Lung microvascular endothelial cell (primary cell): ENCODE measurements at regions not wholly inside any gene's neighbourhood (a gene's known extent, or its start where the extent isn't known, plus 50 kb on each side); places are given as distances from the start of the nearest gene placed in this dataset.
"Not testable (repeated sequence)": the region's sequence is repeated elsewhere in the genome, so short reads cannot be mapped to it uniquely, and the experiment has no call there.

ENCODE experiments used
- DNase-seq, 2 donors: peaks; one replicate each; pipeline versions ENCODE4 v3.0.0 to v3.0.0-alpha.2; 2010; ENCODE audit warnings: low read depth in 2 of 2

DNA sequence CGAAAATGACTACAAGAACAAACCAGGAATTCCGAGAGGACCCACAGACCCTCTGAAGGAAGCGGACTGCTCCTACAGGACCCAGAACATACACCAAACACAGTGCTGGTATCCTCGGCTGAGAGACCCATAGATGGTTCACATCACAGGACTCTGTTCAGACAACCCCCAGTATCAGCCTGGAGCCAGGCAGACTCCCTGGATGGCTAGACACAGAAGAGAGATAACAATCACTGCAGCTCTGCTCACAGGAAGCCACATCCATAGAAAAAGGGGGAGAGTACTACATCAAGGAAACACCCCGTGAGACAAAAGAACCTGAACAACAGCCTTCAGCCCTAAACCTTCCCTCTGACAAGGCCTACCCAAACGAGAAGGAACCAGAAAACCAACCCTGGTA is 434.0 kb upstream of the NR5A2 start:
- peak in 1 of 2 donors; percentile 4 for DNase-seq

DNA sequence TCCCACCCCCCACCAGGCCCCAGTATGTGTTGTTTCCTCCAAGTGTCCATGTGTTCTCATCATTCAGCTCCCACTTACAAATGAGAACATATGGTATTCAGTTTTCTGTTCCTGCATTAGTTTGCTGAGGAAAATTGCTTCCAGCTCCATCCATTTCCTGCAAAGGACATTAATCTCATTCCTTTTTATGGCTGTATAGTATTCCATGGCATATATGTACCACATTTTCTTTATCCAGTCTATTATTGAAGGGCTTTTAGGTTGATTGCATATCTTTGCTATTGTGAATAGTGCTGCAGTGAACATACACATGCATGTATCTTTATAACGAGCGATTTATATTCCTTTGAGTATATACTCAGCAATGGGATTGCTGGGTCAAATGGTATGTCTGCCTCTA is 431.1 kb upstream of the NR5A2 start:
- DNase-seq, result not testable (repeated sequence)

- DNase-seq, result no peak
These were observed 430.4 kb upstream of the NR5A2 start for GRCh38 chr1:199597152-199597551.

DNA sequence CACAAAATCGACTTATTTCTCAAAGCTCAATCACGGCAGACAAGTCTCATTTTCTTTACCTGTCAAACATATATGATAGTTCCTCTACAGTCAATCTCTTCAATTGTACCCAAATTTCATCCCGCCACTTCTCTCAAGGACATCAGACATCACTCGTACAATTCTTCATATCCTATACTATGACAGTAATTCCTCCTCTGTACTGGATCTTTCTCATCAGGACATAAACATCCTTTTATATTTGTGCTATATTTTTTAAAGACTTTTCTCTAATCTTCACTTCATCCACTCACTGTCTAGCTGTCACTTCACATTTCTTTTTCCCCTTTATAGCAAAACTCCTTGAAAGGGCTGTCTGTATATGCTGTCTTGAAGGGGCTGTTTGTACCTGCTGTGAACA is 419.1 kb upstream of the NR5A2 start:
- no peak for DNase-seq

DNA sequence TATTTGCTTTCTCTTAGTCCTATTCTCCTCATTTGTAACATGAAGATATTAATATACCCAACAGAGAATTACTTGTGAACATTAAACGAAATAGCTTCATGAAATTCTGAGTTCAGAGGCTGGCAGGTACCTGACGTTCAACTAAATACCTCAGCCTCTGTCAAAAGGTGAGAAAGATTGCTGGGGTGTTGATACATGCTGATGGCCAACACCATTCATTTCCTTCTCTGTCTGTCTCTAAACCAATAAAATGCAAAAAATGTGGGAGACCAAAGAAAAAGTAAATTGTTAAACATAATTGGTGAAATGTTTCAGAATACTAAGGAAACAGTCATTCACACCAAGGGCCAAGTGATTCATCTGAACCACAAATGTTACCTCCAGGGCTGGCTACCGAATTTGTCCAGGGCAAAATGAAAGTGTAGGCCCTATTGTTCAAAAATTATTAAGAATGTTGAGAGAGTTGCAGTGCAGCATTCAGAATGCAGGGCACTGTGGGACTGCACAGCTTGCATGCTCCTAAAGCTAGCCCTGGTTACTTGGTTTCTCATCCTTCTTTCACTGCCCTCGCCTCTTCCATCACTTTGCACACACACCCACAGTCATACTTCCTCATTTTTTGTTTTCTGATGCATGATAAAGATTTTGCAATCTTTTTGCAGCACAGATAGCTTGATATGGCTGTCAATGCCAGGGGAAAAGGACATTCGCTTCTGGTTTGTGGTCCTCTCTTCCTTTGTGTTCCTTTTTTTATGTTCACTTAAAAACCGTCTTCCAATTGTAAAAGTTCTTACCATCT is 414.3 kb upstream of the NR5A2 start:
- no peak for DNase-seq

GRCh38 chr1:199616947-199617346 is 410.6 kb upstream of the NR5A2 start:
- no peak for DNase-seq

DNA sequence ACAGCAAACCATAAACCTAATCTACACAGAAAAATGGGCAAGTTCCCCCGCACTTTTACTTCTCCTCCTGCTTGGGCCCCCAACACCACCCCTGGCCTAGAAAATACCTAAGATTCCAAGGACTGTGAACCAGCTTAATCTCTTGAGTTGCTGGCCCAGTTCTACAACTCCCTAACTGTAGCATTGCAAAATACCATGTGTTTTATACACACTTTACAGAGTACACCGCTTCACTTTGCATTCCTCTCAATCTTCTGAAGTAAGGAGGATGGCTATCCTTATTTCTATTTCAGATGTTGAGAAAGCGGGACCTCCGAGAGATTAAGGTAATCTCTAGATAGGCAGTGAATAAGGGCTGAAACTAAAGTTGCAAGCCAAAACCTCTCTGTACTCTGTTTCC is 408.3 kb upstream of the NR5A2 start:
- no peak for DNase-seq

GRCh38 chr1:199626228-199626627 is 401.3 kb upstream of the NR5A2 start:
- DNase-seq, result not testable (repeated sequence)

DNA sequence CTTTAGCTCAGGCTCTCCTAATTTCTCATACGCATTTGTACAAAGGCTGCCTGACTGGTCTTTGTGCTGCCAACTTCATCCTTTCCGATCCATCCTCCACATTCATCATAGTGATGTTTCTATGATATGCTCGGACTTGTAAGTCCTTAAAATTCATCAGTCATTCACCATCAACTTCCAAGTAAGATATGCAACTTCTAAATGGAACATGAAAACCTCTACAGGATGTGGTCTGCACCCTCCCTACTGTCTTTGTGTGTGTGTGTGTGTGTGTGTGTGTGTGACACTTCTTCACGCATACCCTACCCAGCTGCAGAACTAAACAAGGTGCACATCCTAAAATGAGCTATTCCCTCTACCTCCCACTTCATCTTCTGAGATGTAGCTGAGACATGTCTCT is 397.9 kb upstream of the NR5A2 start:
- no peak for DNase-seq

DNA sequence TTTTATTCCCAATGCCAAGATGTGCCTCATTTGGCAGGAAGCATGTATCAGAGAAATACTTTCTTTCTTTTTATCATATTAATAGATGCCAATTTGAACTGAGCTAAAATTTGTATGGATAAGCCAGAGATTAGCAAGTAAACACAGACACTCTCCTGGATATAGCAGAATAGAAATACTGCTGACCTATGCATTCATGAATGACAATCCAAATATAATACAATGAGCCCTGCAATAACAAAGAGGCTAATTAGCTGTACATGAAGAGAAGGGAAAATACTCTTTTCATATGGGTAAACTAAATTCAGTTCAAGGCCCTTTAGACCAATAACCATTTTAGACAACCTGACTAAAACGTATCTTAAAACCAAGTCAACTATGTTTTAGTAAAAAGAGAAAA is 388.1 kb upstream of the NR5A2 start:
- no peak for DNase-seq

DNA sequence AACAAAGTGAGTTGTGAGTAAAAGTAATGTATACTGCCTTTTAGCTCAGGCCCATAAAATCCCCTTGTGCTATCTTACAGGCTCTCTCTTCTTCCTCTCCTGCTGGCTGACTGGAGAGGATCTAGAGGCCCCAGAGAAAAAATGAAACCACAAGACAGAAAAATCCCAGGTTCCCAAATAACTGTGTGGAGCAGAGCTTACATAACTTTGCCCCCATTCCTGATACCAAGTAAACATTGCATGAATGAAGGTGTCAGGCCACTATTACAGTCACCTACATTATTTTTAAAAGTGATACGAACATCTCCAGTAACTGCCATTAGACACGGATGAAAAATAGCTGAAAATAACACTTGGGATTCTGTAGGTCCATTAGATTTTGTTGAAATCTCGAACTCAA is 386.0 kb upstream of the NR5A2 start:
- no peak for DNase-seq

DNA sequence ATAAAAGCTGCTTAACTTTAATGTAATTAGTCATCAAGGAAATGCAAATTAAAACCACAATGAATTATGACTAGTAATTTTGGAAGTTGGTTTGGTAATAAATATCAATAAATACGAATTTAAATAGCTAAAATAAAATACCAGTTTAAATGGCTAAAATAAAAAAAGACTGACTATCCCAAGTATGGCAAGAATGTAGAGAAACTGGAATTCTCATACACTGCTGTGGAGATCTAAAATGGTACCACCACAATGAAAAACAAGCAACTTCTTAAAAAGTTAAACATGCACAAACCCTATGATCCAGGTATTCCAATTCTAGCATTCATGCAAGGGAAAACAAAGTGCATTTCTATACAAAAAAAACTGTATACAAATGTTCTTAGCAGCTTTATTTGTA is 382.6 kb upstream of the NR5A2 start:
- DNase-seq, result no peak

GRCh38 chr1:199646761-199647160 is 380.7 kb upstream of the NR5A2 start:
- DNase-seq, result peak in 1 of 2 donors; percentile 3

- DNase-seq, result no peak
These were observed 370.1 kb upstream of the NR5A2 start for GRCh38 chr1:199657449-199657848.

DNA sequence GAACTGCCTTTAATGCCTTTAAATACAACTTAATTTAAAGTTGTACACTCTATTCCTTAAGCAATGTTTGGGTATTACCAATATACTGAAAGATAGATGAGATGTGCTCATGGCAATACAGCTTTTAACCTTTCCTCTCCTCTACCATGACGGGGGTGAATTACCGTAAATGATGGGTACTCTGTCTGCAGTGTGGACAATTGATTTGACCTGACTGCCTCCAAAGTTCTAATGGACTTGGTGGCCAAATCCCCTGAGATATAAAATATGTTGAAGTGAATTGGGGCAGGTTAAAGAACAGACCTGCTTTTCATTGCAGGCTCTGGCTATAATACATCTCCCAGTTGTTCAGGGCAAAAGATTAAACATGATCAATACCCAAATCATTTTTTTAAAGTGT is 367.4 kb upstream of the NR5A2 start:
- DNase-seq, result no peak

DNA sequence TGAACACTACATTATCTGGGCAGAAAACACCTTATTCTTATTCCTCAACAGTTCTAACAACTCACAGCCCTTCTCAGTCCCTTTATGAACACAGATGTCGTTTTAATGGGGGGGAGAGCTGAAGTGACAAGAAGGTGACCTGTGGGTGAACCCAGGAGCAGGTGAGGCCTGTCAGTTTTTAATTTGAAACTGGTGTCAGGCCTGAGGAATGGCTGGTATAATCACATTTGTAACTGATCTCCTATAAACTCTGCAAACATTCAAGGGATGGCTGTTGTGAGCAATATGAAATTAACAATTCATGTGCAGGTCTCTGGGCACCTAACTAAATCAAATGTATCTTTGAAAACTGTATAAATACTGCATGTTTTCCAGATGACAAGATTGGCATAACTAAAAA is 362.1 kb upstream of the NR5A2 start:
- DNase-seq, result no peak

GRCh38 chr1:199667089-199667488 is 360.4 kb upstream of the NR5A2 start:
- DNase-seq, result no peak

DNA sequence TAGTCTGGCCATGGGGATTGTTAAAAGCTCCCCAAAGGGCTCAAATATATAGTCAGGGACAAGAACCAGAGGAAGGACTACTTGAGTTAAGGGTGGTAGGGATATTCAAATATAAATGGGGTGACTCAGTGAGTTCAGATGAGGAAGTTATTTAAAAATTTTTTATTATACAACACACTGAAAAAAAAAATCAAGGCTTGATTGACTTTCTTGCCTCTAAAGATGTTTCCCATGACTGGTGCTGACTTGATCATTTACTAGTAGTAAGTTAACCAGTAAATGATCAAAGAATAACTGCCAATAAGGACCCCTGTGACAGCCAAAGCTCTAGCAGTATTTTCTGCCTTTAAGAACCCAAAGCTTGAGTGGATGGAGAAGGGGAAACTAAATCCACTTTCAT is 357.6 kb upstream of the NR5A2 start:
- no peak for DNase-seq

DNA sequence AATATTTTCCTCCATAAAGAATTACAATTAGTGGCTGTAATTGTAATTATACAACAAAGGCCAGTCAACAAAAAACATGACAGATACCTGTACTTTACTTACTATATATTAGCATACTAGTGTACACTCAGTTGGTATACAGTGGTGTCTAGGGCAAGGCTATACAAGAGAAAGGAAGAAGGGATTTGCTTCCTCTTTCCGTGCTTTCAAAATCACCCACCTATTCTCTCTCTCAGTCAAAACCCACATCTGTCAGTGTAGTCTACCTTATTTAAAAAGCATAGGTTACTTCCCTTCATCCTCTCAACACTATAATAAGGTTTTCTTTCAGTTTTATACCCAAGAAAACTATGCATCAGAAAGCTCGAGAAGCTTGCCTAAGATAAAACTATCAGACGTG is 355.8 kb upstream of the NR5A2 start:
- no peak for DNase-seq

DNA sequence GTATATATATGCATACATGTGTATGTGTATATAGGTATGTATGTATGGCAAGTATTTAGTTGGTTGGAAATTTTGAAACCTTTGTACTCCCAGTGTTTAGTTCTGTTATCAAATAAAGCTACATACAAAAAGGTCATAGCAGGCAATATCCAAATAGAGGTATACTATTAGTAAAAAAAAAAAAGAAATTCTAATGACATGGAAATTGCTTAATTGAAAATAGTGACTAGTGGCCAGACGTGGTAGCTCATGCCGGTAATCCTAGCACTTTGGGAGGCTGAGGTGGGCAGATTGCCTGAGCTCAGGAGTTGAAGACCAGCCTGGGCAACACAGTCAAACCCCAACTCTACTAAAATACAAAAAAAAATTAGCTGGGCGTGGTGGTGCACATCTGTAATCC is 351.6 kb upstream of the NR5A2 start:
- no peak for DNase-seq

DNA sequence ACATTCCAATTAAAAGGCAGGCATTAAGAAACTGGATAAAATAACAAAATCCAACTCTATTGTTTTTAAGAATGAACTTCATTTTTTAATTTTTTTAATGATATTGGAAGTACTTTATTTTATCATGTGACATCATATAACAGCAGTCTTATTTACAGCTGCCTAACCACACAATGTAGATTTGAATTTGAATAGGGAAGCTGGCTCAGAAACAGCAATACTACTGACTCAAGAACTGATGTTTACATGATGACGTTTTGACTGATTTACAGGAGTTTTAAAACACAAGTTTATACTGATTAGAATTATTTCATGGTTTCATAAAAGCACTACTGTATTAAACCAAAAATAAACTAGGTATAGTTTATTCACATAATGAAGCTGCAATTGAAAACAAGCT is 348.7 kb upstream of the NR5A2 start:
- no peak for DNase-seq

- no peak for DNase-seq
These were observed 345.4 kb upstream of the NR5A2 start for GRCh38 chr1:199682081-199682480.

- DNase-seq, result peak; percentile 83 to 85
These were observed 342.7 kb upstream of the NR5A2 start for GRCh38 chr1:199684686-199685273.

DNA sequence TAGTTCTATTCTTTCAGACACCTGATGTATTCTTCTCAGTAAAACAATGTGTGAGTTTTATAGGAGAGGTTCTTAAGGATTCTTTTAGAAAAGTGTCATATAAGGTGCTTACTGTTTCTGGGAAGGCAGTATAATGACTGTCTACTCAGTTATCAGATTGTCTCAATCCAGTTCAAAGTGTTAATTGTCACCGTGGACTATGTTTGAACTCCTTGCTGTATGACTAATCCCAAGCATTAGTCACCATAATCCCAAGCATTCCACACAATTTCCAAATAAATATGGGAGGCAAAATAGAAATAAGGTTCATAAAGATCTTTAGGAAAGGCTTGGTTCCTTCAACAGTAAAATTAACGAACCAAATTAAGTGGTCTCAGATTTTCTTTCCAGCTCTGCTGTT is 342.1 kb upstream of the NR5A2 start:
- peak; percentile 41 to 88 for DNase-seq
